GM20431 (cell line): ENCODE measurements at regions not wholly inside any gene's neighbourhood (a gene's known extent, or its start where the extent isn't known, plus 50 kb on each side); places are given as distances from the start of the nearest gene placed in this dataset.
"Not testable (repeated sequence)": the region's sequence is repeated elsewhere in the genome, so short reads cannot be mapped to it uniquely, and the experiment has no call there.

ENCODE experiments used
- in situ Hi-C: fragments of 300-500 bp; cut with MseI, MboI; formaldehyde crosslinking; loops from one replicate; pipeline ENCODE4 v1.15.0; 2020; ENCODE audit warnings: low sequenced_read_pairs; ENCODE audit not compliant: unreplicated experiment

DNA sequence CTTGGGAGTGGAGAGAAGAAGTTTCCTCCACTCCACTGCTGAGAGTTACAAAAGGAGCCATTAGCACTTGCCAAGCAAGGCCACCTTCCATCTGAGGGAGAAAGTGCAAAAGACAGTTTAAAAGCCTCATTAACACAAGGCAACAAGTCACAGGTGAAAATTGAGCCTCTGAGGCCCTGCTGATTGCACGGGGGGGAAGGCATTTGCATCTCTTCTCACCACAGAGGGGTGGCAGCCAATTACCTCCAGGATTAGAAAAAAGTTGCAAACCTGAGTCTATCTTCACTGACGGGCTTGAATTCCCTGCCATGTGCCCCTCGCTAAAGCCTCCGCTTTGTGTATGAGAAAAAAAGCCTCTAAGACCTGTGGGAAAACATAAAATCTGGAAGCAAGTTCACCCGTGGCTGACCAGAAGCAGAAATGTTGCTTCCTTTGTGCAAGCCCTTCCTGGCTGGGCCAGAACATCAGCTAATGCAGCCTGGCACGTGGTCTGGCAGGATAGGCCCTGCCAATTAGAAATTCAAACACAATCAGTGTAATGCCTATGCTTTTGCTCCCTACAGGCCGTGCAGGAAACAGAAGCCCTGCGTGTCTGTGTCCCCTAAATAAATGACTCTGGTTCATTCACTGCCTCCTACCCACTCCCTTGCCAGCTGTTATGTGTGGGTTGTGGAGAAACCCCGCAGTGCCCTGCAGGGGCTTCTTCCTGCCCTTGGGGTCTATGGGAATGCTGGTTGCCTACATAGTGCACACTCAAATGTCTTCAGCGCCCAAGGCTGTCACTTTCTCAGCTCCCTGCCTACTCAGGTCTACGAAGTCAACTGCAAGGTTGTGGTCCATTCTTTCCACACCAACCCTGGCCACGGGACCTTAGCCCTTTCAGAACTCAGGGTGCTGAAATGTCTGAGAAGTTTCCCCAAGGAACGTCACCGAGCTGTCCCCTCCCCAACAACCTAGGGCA lies 150.2 kb downstream of the UQCRFS1 start:
- in situ Hi-C loops, result no loop called here

- in situ Hi-C loops, result no loop called here
Measured at GRCh38 chr19:29060813-29061364, 152.1 kb downstream of the UQCRFS1 start.

- in situ Hi-C loops, result no loop called here
Measured at GRCh38 chr19:29056535-29056934, 156.4 kb downstream of the UQCRFS1 start.

- in situ Hi-C loops, result no loop called here
Measured at GRCh38 chr19:29054886-29055675, 157.9 kb downstream of the UQCRFS1 start.

DNA sequence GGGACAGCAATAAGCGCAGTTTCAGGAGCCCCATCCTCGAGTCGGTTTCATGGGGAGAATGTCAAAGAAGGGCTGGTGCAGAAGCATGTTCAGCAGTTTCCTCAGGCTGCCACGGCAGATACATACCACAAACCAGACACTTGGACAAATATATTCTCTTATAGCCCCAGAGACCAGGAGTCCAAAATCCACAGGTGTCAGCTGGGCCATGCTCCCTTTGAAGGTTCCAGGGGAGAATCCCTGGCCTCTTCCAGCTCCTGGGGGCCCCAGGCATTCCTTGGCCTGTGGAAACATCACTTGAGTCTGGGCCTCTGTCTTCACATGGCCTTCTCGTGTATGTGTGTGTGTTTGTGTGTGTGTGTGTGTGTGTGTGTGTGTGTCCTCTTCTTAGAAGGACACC lies 164.1 kb downstream of the UQCRFS1 start:
- in situ Hi-C loops, result no loop called here

- in situ Hi-C loops, result no loop called here
Measured at GRCh38 chr19:29045679-29046254, 167.2 kb downstream of the UQCRFS1 start.

- in situ Hi-C loops, result no loop called here
Measured at GRCh38 chr19:29044037-29044436, 168.9 kb downstream of the UQCRFS1 start.

GRCh38 chr19:29042450-29042849 lies 170.5 kb downstream of the UQCRFS1 start:
- in situ Hi-C loops, result no loop called here

GRCh38 chr19:29040951-29041350 lies 172.0 kb downstream of the UQCRFS1 start:
- in situ Hi-C loops, result no loop called here

- in situ Hi-C loops, result no loop called here
Measured at GRCh38 chr19:29040292-29040691, 172.7 kb downstream of the UQCRFS1 start.

GRCh38 chr19:29039036-29039435 lies 173.9 kb downstream of the UQCRFS1 start:
- in situ Hi-C loops, result not testable (repeated sequence)

GRCh38 chr19:29031216-29031615 lies 181.7 kb downstream of the UQCRFS1 start:
- in situ Hi-C loops, result no loop called here

GRCh38 chr19:29029268-29029958 lies 183.5 kb downstream of the UQCRFS1 start:
- in situ Hi-C loops, result no loop called here

DNA sequence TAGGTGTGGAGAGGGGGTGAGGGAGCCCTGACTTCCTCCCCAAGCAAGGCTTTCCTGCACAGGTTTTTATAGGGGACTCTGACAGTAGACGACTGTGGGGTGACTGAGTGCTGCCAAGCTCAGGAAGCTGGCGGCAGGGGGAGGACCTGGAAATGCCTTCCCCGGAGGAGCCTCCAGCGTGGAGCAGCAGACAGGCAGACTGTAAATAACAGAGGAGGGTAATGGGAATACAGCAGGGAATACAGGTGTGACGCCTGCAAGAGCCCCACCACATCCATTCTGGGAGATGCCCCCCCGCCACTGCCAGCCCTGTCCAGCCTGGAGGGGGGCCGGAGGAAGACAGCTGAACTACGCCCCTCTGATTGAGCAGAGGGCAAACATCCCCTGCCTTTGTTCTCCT lies 190.4 kb downstream of the UQCRFS1 start:
- in situ Hi-C loops, result no loop called here

GRCh38 chr19:29022165-29022564 lies 190.8 kb downstream of the UQCRFS1 start:
- in situ Hi-C loops, result no loop called here

GRCh38 chr19:29021232-29021916 lies 191.6 kb downstream of the UQCRFS1 start:
- in situ Hi-C loops, result no loop called here

- in situ Hi-C loops, result no loop called here
Measured at GRCh38 chr19:29019403-29019802, 193.5 kb downstream of the UQCRFS1 start.

DNA sequence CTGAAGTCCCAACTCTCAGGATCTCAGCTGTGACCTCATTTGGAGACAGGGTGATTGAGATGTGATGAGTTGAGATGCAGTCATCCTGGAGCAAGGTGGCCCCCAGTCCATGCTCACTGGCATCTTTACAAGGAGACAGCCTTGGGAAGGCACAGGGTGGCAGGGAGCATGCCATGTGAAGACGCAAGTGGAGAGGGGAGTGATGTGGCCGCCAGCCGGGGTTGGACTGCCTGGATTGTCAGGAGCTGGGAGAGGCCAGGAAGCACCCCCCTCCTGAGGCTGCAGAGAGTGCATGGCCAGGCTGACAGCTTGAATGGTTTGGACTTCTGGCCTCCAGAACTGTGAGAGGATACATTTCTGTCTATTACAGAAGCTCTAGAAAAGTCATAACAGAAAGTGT lies 194.4 kb downstream of the UQCRFS1 start:
- in situ Hi-C loops, result no loop called here

DNA sequence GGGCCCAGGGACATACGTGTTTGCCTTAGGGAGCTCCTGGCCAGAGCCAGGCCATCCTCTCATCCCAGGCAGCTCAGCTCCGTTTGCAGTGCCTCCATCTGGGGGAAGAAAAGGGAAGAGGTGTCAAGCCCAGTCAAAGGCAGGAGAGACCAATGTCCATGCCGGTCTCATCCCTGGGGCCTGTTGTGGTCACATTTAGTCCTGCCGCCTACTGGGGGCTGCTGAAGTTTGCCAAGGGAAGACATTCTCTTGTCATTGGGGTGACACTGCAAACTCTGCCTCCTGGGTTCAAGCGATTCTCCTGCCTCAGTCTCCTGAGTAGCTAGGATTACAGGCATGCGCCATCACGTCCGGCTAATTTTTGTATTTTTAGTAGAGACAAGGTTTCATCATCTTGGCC lies 195.2 kb downstream of the UQCRFS1 start:
- in situ Hi-C loops, result no loop called here
